Stimulated activated CD4-positive, alpha-beta T cell treated with anti-CD3 and anti-CD28 coated beads, Interleukin-12 subunit alpha, Interleukin-12 subunit beta, amount 100 ng/mL, for 24 hours (primary cell): ENCODE measurements at regions not wholly inside any gene's neighbourhood (a gene's known extent, or its start where the extent isn't known, plus 50 kb on each side); places are given as distances from the start of the nearest gene placed in this dataset.

Source experiments
- DNase-seq, 2 experiments: peaks; one replicate each; pipeline ENCODE4 v3.0.0-alpha.2; 2020; ENCODE audit warnings: low read depth in 2 of 2

- DNase-seq, result no peak
Observed at GRCh38 chr6:169165561-169166300, 87.9 kb downstream of the THBS2 start.

GRCh38 chr6:169164986-169165385, 88.7 kb downstream of the THBS2 start:
- no peak for DNase-seq

GRCh38 chr6:169164451-169164850, 89.2 kb downstream of the THBS2 start:
- DNase-seq, result no peak

- DNase-seq, result no peak
Observed at GRCh38 chr6:169163411-169163901, 90.2 kb downstream of the THBS2 start.

GRCh38 chr6:169162752-169163407, 90.8 kb downstream of the THBS2 start:
- DNase-seq, result no peak

- DNase-seq, result no peak
Observed at GRCh38 chr6:169162249-169162648, 91.4 kb downstream of the THBS2 start.

- DNase-seq, result no peak
Observed at GRCh38 chr6:169161572-169162167, 92.0 kb downstream of the THBS2 start.

GRCh38 chr6:169160855-169161560, 92.6 kb downstream of the THBS2 start:
- no peak for DNase-seq

- no peak for DNase-seq
Observed at GRCh38 chr6:169160091-169160854, 93.4 kb downstream of the THBS2 start.

GRCh38 chr6:169159331-169159730, 94.3 kb downstream of the THBS2 start:
- DNase-seq, result no peak

- DNase-seq, result no peak
Observed at GRCh38 chr6:169158691-169159090, 95.0 kb downstream of the THBS2 start.

- DNase-seq, result no peak
Observed at GRCh38 chr6:169158174-169158573, 95.5 kb downstream of the THBS2 start.

GRCh38 chr6:169157197-169158148, 96.2 kb downstream of the THBS2 start:
- no peak for DNase-seq

- no peak for DNase-seq
Observed at GRCh38 chr6:169156793-169157147, 96.9 kb downstream of the THBS2 start.

GRCh38 chr6:169156108-169156792, 97.4 kb downstream of the THBS2 start:
- DNase-seq, result no peak

- DNase-seq, result no peak
Observed at GRCh38 chr6:169155481-169155880, 98.2 kb downstream of the THBS2 start.

- DNase-seq, result no peak
Observed at GRCh38 chr6:169153401-169153800, 100.2 kb downstream of the THBS2 start.

GRCh38 chr6:169146521-169146920, 107.1 kb downstream of the THBS2 start:
- no peak for DNase-seq

- no peak for DNase-seq
Observed at GRCh38 chr6:169145991-169146501, 107.6 kb downstream of the THBS2 start.

GRCh38 chr6:169145496-169145895, 108.2 kb downstream of the THBS2 start:
- no peak for DNase-seq
